ENCODE measurements at regions not wholly inside any gene's neighbourhood (a gene's known extent, or its start where the extent isn't known, plus 50 kb on each side); places are given as distances from the start of the nearest gene placed in this dataset.

DNA sequence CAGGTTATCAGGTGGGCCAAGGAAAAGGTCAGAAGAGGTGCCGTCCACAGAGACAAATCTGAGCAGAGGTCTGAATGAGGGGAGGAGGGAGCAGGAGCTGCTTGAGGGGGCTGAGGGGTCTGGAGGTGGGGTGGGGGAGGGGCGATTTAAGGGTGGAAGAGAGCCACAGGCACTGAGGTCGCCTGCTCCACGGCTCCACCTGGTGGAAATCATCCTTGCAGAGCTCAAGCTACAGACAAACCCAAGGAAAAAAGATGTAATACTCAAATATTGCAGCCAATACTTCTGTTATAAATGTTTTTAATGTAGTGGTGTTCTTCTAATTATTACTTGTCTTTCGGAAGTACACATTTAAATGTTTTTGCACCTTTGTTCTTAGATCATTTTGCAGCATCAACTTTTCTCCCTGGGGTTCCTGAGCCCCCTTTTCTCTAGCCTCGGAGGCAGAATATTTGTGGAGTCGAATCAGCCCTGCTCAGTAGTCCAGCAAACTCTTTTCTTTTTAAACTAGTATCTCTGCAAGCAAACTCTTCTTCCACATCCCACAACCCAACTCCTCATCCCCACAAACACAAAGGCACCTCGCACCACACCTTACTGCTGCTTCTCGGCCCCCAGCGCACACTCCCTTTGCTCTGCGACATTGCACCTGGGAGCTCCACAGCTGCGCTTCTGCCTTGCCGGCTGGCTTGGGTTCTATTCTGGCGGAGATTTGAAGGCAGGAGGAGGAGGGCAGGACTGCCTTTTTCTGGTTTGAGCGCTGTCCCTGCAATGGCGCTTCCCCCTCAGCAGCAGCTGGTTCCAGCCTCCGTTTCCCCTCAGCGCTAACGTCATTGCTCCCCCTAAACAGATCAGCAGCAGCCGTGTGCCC lies 51.0 kb upstream of the TFAP2A start:
- Mint-ChIP-seq H3K27me3 (ENCODE audit: insufficient read depth, unreplicated experiment) (no peaks in the 10 kb centered on the region), H3K9me3 (ENCODE audit: unreplicated experiment) (no peaks in the 10 kb centered on the region), H3K4me1 (ENCODE audit: insufficient read depth, unreplicated experiment) (peaks cover 13% of the 10 kb centered on the region), H3K27ac (ENCODE audit: low read depth, unreplicated experiment) (no peak overlapping the region), H3K4me3 (ENCODE audit: unreplicated experiment) (no peak overlapping the region), H3K36me3 (ENCODE audit: insufficient read depth, unreplicated experiment) (peaks cover 5% of the 10 kb centered on the region)
- ChIA-PET CTCF (interaction anchor here (0.6 to 3.1 kb wide), 22 partner anchors 13 to 1599 kb away, joined by 3 to 17 read pairs (median 4); partner anchors contain the start of gene TFAP2A), POLR2A (interaction anchor here (0.6 to 4.3 kb wide), 11 partner anchors 14 to 1721 kb away, joined by 3 to 20 read pairs (median 4); partner anchors contain the start of genes TFAP2A and TMEM14B)
- TF ChIP-seq, protein P1, sequence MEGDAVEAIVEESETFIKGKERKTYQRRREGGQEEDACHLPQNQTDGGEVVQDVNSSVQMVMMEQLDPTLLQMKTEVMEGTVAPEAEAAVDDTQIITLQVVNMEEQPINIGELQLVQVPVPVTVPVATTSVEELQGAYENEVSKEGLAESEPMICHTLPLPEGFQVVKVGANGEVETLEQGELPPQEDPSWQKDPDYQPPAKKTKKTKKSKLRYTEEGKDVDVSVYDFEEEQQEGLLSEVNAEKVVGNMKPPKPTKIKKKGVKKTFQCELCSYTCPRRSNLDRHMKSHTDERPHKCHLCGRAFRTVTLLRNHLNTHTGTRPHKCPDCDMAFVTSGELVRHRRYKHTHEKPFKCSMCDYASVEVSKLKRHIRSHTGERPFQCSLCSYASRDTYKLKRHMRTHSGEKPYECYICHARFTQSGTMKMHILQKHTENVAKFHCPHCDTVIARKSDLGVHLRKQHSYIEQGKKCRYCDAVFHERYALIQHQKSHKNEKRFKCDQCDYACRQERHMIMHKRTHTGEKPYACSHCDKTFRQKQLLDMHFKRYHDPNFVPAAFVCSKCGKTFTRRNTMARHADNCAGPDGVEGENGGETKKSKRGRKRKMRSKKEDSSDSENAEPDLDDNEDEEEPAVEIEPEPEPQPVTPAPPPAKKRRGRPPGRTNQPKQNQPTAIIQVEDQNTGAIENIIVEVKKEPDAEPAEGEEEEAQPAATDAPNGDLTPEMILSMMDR (IDR thresholded peaks at IDR 0.05; ENCODE audit: unreplicated experiment) = peak; percentile 73
- no TSS peak for BruUV-seq (replicated peaks)
- intact Hi-C loops (cut with micrococcal nuclease) = loop anchor here (1.0 to 5.0 kb wide), 2 partner anchors 25 to 34 kb away; no protein-coding TSS in a partner anchor
- DNase-seq (ENCODE audit: unreplicated experiment) = peak; percentile 69

Measured in MCF 10A (cell line).